GM12873 (cell line): ENCODE measurements at regions not wholly inside any gene's neighbourhood (a gene's known extent, or its start where the extent isn't known, plus 50 kb on each side); places are given as distances from the start of the nearest gene placed in this dataset.

Source experiments
- TF ChIP-seq, protein P1 (sequence below): IDR thresholded peaks from 2 replicates; pipeline ENCODE4 v1.5.1; 2012; ENCODE audit warnings: low read depth, mild to moderate bottlenecking, moderate library complexity, low read length, control low read depth; ENCODE audit not compliant: insufficient read depth; ENCODE audit errors: missing control alignments

DNA sequence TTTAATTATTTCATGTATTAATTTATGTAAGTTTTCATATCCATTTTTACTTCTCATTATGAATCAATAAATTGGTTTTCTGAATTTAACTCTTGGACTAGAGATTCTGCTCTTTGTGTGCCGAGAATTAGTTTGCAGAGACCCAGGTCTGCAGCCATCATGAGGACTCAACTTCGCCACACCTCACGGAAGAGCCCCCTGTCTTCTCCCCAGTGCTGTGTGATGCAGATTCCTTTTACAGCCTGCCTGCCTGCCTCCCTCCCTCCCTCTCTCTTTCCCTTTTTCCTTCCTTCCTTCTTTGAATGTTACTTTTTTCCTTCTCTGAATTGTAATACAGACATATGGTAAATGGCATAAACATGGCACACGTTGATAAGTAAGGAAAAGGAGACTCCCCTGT lies 947.7 kb downstream of the TBC1D22A start:
- TF ChIP-seq, protein P1, sequence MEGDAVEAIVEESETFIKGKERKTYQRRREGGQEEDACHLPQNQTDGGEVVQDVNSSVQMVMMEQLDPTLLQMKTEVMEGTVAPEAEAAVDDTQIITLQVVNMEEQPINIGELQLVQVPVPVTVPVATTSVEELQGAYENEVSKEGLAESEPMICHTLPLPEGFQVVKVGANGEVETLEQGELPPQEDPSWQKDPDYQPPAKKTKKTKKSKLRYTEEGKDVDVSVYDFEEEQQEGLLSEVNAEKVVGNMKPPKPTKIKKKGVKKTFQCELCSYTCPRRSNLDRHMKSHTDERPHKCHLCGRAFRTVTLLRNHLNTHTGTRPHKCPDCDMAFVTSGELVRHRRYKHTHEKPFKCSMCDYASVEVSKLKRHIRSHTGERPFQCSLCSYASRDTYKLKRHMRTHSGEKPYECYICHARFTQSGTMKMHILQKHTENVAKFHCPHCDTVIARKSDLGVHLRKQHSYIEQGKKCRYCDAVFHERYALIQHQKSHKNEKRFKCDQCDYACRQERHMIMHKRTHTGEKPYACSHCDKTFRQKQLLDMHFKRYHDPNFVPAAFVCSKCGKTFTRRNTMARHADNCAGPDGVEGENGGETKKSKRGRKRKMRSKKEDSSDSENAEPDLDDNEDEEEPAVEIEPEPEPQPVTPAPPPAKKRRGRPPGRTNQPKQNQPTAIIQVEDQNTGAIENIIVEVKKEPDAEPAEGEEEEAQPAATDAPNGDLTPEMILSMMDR = no peak

DNA sequence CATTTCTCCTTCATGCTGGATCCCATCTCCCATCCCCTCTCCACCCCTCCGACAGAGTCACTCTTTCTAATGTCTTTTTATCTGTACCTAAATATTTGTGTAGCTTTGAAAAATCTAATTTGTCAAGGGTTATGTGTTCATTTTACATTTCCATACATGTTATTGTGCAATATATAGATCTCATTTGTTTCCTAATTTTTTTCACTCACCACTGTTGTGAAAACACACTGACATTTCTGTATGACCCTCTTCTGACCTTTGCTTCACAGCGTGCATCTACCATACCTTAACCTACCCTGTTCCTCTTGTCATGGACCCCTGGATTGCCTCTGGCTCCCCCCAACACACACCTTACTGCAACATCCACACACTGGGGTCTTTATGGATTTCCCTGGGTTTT lies 942.9 kb downstream of the TBC1D22A start:
- TF ChIP-seq, protein P1 = no peak

DNA sequence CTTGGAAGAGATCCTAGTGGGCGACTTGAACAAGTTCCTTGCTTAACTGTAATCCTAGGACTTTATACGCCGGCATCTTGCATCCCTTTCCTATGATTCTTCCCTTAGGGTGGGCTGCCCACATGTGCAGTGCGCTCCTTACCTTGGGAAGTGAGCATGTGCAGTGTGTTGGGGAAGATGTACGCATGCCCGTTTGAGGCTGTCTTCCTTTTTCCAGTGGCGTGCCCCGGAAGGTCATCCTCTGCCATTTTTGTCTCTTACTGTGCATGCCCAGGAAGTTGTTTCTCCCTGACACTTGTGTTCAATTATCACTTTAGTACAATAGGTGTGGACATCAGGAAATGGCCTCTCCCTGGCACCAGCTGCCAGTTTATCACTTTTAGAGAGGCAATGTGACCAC lies 936.5 kb downstream of the TBC1D22A start:
- TF ChIP-seq, protein P1 = no peak

DNA sequence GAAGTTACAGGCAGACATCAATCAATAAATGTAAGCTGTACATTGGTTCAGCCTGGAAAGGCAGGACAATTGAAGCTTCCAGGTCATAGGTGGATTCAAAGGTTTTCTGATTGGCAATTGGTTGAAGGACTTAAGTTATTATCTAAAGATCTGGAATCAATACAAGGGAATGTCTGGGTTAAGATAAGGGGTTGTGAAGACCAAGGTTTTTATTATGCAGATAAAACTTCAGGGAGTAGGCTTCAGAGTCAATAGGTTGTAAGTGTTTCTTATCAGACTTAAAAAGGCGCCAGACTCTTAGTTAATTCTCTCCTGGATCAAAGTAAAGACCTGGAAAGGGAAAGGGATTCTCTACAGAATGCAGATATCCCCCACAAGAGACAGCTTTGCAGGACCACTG lies 935.4 kb downstream of the TBC1D22A start:
- TF ChIP-seq, protein P1 = no peak

DNA sequence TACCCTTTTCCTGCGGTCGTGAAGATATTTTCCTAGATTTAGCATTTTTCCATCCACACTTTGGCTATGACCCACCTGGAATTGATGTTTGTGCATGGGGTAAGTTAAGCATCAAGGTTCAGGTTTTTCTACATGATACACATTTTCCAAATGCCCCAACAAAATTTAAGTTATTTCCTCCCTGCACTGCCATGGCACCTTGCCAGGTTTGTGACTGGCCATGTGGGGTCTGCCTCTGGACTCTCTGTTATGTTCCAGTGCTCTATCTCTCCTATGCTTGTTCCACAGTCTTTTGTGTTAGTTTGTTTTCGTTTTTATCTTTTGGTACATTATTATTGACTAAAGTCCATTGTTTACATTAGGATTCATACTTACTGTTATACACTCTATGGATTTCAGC lies 934.3 kb downstream of the TBC1D22A start:
- TF ChIP-seq, protein P1 = no peak

DNA sequence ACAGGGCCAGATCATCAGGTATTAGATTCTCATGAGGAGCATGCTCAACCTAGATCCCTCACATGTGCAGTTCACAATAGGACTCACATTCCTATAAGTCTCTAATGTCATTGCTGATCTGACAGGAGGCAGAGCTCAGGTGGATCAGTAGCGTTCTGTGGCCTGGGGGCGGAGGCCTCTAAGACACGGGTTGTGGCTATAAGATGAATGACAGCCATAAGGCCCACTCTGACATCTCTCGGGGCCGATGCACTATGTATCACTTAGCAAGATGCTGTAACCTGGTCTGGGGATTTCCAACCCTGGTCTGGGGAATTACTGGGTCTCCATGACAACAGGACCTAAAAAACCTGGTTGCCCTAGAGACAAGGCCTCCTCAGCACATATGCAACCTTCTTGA lies 932.7 kb downstream of the TBC1D22A start:
- TF ChIP-seq, protein P1 = no peak

DNA sequence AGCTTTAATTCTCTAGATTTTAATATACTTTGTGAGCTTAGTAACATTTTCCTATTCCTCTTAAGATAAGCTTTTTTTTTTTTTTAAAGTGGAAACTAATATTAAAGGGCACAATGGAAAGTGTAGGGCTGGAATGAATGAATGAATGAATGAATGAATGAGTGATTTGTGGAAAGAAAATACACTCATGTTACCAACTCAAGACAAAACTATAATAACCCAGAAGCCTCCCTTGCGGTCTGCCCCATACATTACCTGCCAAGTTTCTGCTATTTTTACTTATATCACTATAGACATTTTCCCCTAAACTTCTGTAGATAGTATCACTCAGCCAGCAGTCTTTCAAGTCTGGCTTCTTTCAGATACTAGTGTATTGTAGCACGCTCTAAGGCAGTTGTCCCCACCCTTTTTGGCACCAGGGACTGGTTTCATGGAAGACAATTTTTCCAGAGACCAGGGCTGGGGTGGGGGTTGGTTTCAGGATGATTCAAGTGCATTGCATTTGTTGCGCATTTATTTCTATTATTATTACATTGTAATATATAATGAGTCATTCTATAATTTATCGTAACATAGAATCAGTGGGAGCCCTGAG lies 932.2 kb downstream of the TBC1D22A start:
- TF ChIP-seq, protein P1 = no peak
